ENCODE measurements at regions not wholly inside any gene's neighbourhood (a gene's known extent, or its start where the extent isn't known, plus 50 kb on each side); places are given as distances from the start of the nearest gene placed in this dataset.

- no peaks in the 10 kb centered on the region for H3K9me3 ChIP-seq (ENCODE audit: control extremely low read depth in 1 of 3, control insufficient read depth in 2 of 3, insufficient read depth in 1 of 3, low read length in 2 of 3)
- no CpG with 5 or more reads among the region's 2 CpGs for WGBS (ENCODE audit: insufficient coverage)
- H3K27ac ChIP-seq (ENCODE audit: low read length in 2 of 2) = no peak overlapping the region
- ATAC-seq (ENCODE audit: low read depth) (no peak), DNase-seq (no peak)
- no peak overlapping the region for H2AFZ ChIP-seq (ENCODE audit: insufficient read depth, low read depth, low read length, poor library complexity, severe bottlenecking)
- no peaks in the 10 kb centered on the region for H3K27me3 Mint-ChIP-seq
- no peak overlapping the region for H3K4me2 ChIP-seq (replicated peaks; ENCODE audit: low read depth, low read length, poor library complexity, severe bottlenecking)
- TF ChIP-seq CTCF (IDR thresholded peaks at IDR 0.05) (no peak), EZH2 (IDR thresholded peaks at IDR 0.05; ENCODE audit: borderline replicate concordance, insufficient read depth, low read depth, low read length, poor library complexity, severe bottlenecking) (no peak)
- intact Hi-C loops (cut with micrococcal nuclease) = no loop called here
- peaks cover 4% of the 10 kb centered on the region for H3K9me3 Mint-ChIP-seq (ENCODE audit: insufficient read depth)
- no peak overlapping the region for H3K4me3 Mint-ChIP-seq
- CTCF ChIA-PET = no interaction called here
- no peaks in the 10 kb centered on the region for H3K27me3 ChIP-seq (replicated peaks in 1 of 4; ENCODE audit: control extremely low read depth in 1 of 4, control insufficient read depth in 3 of 4, insufficient read depth in 4 of 4, low read length in 3 of 4)
- H3K4me1 Mint-ChIP-seq = no peaks in the 10 kb centered on the region
- no peak overlapping the region for H3K27ac Mint-ChIP-seq
- no peaks in the 10 kb centered on the region for H4K20me1 ChIP-seq (ENCODE audit: control insufficient read depth, insufficient read depth, low read length, poor library complexity, severe bottlenecking)
- no peak overlapping the region for H3K9ac ChIP-seq (ENCODE audit: low read length)
- no peaks in the 10 kb centered on the region for H3K4me1 ChIP-seq (ENCODE audit: control insufficient read depth in 2 of 2, insufficient read depth in 2 of 2, low read length in 2 of 2)
- POLR2A ChIA-PET = no interaction called here
- no peaks in the 10 kb centered on the region for H3K79me2 ChIP-seq (ENCODE audit: control insufficient read depth, insufficient read depth, low read length)
- H3K36me3 ChIP-seq (replicated peaks in 1 of 2; ENCODE audit: control extremely low read depth in 1 of 2, control insufficient read depth in 1 of 2, extremely low read depth in 1 of 2, insufficient read depth in 2 of 2, low read length in 1 of 2) = no peaks in the 10 kb centered on the region
- no peak overlapping the region for H3K4me3 ChIP-seq (ENCODE audit: control extremely low read depth in 1 of 5, extremely low read depth in 1 of 5, insufficient read depth in 1 of 5, low read depth in 2 of 5, low read length in 4 of 5)
Observed at GRCh38 chr3:34065901-34066300, 267.5 kb downstream of the PDCD6IP start.

- no peak for DNase-seq
- ChIA-PET POLR2A (no interaction called here), CTCF (no interaction called here)
- Mint-ChIP-seq H3K4me1 (no peaks in the 10 kb centered on the region), H3K27me3 (no peaks in the 10 kb centered on the region), H3K9me3 (ENCODE audit: insufficient read depth) (peaks cover 1% of the 10 kb centered on the region), H3K4me3 (no peak overlapping the region), H3K27ac (no peak overlapping the region)
- no peak overlapping the region for H3K9ac ChIP-seq (ENCODE audit: low read length)
- intact Hi-C loops (cut with micrococcal nuclease) = no loop called here
- ATAC-seq (ENCODE audit: low read depth) = no peak
- H3K4me2 ChIP-seq (replicated peaks; ENCODE audit: low read depth, low read length, poor library complexity, severe bottlenecking) = no peak overlapping the region
- no peaks in the 10 kb centered on the region for H3K9me3 ChIP-seq (ENCODE audit: control extremely low read depth in 1 of 3, control insufficient read depth in 2 of 3, insufficient read depth in 1 of 3, low read length in 2 of 3)
- H3K27me3 ChIP-seq (replicated peaks in 1 of 4; ENCODE audit: control extremely low read depth in 1 of 4, control insufficient read depth in 3 of 4, insufficient read depth in 4 of 4, low read length in 3 of 4) = no peaks in the 10 kb centered on the region
- H3K4me3 ChIP-seq (ENCODE audit: control extremely low read depth in 1 of 5, extremely low read depth in 1 of 5, insufficient read depth in 1 of 5, low read depth in 2 of 5, low read length in 4 of 5) = no peak overlapping the region
- H4K20me1 ChIP-seq (ENCODE audit: control insufficient read depth, insufficient read depth, low read length, poor library complexity, severe bottlenecking) = no peaks in the 10 kb centered on the region
- no peaks in the 10 kb centered on the region for H3K4me1 ChIP-seq (ENCODE audit: control insufficient read depth in 2 of 2, insufficient read depth in 2 of 2, low read length in 2 of 2)
- H2AFZ ChIP-seq (ENCODE audit: insufficient read depth, low read depth, low read length, poor library complexity, severe bottlenecking) = no peak overlapping the region
- H3K27ac ChIP-seq (ENCODE audit: low read length in 2 of 2) = no peak overlapping the region
- WGBS (ENCODE audit: insufficient coverage) = no CpG with 5 or more reads among the region's 2 CpGs
- H3K36me3 ChIP-seq (replicated peaks in 1 of 2; ENCODE audit: control extremely low read depth in 1 of 2, control insufficient read depth in 1 of 2, extremely low read depth in 1 of 2, insufficient read depth in 2 of 2, low read length in 1 of 2) = no peaks in the 10 kb centered on the region
- no peak for TF ChIP-seq CTCF (IDR thresholded peaks at IDR 0.05)
- TF ChIP-seq EZH2 (IDR thresholded peaks at IDR 0.05; ENCODE audit: borderline replicate concordance, insufficient read depth, low read depth, low read length, poor library complexity, severe bottlenecking) = no peak
- no peaks in the 10 kb centered on the region for H3K79me2 ChIP-seq (ENCODE audit: control insufficient read depth, insufficient read depth, low read length)
Observed at GRCh38 chr3:34066328-34066727, 267.9 kb downstream of the PDCD6IP start.
